Mucosa of descending colon (tissue), 3 donors: ENCODE measurements at regions not wholly inside any gene's neighbourhood (a gene's known extent, or its start where the extent isn't known, plus 50 kb on each side); places are given as distances from the start of the nearest gene placed in this dataset.

Experiments
- ATAC-seq: fragments of 200-7000 bp; cut with Tn5 transposase; one replicate; pipeline ENCODE4 v1.9.1; 2020; ENCODE audit warnings: mild to moderate bottlenecking, moderate library complexity
- DNase-seq, 3 donors: peaks; one replicate each; pipeline ENCODE4 v3.0.0-alpha.2; 2020
- H3K36me3 ChIP-seq: fragments of 200-600 bp; one replicate; pipeline ENCODE4 v1.8.0; 2021; ENCODE audit warnings: low read depth, mild to moderate bottlenecking
- H3K4me1 ChIP-seq: fragments of 200-600 bp; one replicate; pipeline ENCODE4 v1.8.0; 2021; ENCODE audit warnings: low read depth, mild to moderate bottlenecking
- H3K4me3 ChIP-seq: fragments of 200-600 bp; one replicate; pipeline ENCODE4 v1.8.0; 2021; ENCODE audit warnings: mild to moderate bottlenecking
- H3K9me3 ChIP-seq: fragments of 200-600 bp; one replicate; pipeline ENCODE4 v1.8.0; 2021; ENCODE audit warnings: mild to moderate bottlenecking
- intact Hi-C, 2 donors: fragments of 100-400 bp; cut with DNase I in 1 of 2; cut with micrococcal nuclease in 1 of 2; formaldehyde crosslinking; loops; one replicate each; pipeline versions ENCODE4 v1.11.0 to v1.11.1; 2022; cut with DNase I, micrococcal nuclease
- TF ChIP-seq, protein P1 (sequence below): fragments of 200-600 bp; IDR thresholded peaks from one replicate; pipeline ENCODE4 v1.8.0; 2022; ENCODE audit warnings: antibody characterized with exemption, mild to moderate bottlenecking
- donor health status: DM: no; HTN: no; CAD: no; lungs with moderate emphysema.
- donor health status: DM: no; HTN: no; CAD: no.
- donor health status: DM: no; HTN: yes; CAD: no.

DNA sequence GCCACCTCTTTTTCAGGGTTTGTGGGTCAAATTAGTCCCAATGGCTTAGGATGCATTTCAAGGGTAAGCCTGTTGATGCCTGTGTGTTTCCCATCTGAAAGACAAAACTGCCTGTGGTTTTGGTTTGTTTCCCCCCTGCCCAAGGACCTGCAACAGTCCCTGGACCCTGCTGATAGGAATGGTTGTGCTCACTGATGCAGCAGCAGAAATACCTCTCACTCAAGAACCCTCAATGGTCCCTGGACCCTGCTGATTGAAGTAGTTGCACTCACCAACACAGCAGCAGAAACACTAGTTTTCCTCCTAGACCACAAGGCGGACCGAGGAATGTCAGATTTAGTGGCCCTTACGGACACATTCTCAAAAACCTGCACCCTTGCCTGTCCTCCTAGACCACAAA, 386.9 kb downstream of the NUP35 start:
- Histone ChIP-seq H3K4me3 (no peak overlapping the region), H3K36me3 (no peaks in the 10 kb centered on the region), H3K9me3 (peaks cover 10% of the 10 kb centered on the region), H3K4me1 (peaks cover 3% of the 10 kb centered on the region)
- intact Hi-C loops, result no loop called here
- no peak for DNase-seq
- TF ChIP-seq, protein P1, sequence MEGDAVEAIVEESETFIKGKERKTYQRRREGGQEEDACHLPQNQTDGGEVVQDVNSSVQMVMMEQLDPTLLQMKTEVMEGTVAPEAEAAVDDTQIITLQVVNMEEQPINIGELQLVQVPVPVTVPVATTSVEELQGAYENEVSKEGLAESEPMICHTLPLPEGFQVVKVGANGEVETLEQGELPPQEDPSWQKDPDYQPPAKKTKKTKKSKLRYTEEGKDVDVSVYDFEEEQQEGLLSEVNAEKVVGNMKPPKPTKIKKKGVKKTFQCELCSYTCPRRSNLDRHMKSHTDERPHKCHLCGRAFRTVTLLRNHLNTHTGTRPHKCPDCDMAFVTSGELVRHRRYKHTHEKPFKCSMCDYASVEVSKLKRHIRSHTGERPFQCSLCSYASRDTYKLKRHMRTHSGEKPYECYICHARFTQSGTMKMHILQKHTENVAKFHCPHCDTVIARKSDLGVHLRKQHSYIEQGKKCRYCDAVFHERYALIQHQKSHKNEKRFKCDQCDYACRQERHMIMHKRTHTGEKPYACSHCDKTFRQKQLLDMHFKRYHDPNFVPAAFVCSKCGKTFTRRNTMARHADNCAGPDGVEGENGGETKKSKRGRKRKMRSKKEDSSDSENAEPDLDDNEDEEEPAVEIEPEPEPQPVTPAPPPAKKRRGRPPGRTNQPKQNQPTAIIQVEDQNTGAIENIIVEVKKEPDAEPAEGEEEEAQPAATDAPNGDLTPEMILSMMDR, result no peak
- no peak for ATAC-seq

DNA sequence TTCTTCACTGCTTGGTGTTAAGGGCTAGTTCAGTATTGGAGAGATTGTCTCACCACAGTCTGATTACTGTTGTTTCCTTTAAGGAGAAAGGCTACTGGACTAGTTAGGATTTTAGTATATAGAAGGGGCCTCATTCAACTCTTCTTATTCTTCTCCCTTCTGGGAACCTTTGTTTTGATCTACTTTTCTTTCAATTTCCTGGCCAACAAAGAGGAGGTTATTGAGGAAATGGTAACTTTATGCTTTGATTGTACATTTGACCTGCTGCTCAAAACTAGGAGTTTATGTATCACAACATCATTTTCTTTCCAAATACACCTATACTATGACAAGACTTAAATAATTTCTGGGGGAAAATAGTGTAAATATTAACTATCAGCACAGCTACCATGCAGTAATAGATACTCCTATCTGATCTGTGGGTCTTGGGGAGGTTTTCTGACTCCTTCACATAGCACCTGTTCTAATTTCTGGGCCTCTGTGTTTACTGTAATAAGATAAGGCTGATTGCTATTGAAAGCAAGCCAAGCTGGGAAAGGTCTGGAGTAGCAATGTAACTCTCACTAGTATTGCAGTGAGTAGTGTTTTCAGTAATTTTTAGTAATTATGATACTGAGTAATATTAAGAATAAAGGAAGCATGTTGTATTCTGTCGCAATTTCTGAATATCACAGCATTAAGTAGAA, 395.3 kb downstream of the NUP35 start:
- no peak overlapping the region for H3K4me3 ChIP-seq
- intact Hi-C loops, result no loop called here
- TF ChIP-seq, protein P1, result no peak
- no peaks in the 10 kb centered on the region for H3K9me3 ChIP-seq
- ATAC-seq, result peak; percentile 82
- no peaks in the 10 kb centered on the region for H3K4me1 ChIP-seq
- peak in 1 of 3 donors; percentile 43 for DNase-seq
- H3K36me3 ChIP-seq, result no peaks in the 10 kb centered on the region

GRCh38 chr2:183521911-183522310, 397.7 kb downstream of the NUP35 start:
- no peak for ATAC-seq
- no peak for DNase-seq
- Histone ChIP-seq H3K4me3 (no peak overlapping the region), H3K4me1 (no peaks in the 10 kb centered on the region), H3K36me3 (no peaks in the 10 kb centered on the region), H3K9me3 (no peaks in the 10 kb centered on the region)
- TF ChIP-seq, protein P1, result no peak
- intact Hi-C loops, result no loop called here

DNA sequence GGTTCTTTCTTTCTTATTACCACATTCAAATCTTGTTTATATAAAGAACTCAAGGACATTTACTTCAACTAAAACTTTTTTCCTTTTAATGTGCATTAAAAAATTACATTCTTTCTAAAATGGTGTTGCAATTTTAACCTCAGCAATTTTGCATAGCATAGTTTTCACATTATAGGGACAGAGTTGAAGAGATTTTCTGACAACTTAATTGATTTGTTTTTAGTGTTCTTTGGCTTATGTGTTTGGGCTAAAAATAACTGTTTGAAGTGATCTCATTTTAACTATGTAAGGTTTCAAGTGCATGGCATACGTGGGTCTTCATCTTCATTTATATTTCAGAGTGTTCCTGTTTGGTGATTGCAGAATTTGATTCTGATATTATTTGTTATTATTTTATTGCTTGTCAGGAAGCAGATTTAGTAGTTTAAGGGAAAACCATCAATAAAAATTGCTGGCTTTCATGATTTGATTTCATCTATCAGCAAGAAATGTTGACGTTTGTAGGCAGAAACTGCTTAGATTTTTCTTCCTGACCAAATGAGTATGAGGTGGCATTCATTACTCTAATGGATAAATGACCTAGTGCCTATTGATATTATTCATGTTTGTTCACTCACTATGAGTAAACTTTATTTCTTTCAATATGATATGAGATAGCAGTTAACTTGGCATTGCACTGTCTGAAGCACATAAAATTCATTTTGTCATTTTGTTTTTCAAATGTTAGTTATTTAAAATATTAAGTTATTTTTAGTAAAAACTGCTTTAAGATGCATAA, 398.4 kb downstream of the NUP35 start:
- no peak for DNase-seq
- TF ChIP-seq, protein P1, result no peak
- no peak overlapping the region for H3K4me3 ChIP-seq
- H3K36me3 ChIP-seq, result no peaks in the 10 kb centered on the region
- intact Hi-C loops, result no loop called here
- no peaks in the 10 kb centered on the region for H3K9me3 ChIP-seq
- ATAC-seq, result no peak
- H3K4me1 ChIP-seq, result no peaks in the 10 kb centered on the region

DNA sequence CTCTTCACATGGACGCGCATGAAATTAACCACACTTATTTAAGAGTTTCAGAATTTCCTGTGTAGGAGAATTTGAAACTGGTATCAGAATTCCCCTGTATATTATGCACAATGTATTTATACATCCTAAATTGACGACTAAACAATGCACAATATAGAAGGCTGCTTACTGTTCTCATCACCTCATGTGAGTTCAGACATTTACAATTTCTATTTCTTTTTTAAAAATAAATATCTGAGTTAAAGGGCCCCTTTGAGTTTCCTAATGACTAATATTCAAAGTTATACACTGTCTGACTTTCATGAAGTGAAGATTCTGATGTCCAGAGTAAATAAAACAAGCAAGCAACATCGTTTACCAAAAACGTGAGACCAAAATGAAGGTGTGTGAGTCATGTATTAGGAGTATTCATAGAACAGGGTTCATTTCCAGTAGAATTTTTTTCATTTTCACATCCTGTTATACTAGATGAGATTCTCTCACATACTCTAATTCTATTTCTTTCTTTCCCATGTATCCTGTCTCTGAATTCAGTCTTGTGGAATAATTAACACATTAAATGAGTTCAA, 406.2 kb downstream of the NUP35 start:
- TF ChIP-seq, protein P1, result no peak
- Histone ChIP-seq H3K36me3 (no peaks in the 10 kb centered on the region), H3K4me1 (no peaks in the 10 kb centered on the region), H3K4me3 (no peak overlapping the region), H3K9me3 (no peaks in the 10 kb centered on the region)
- intact Hi-C loops, result no loop called here
- DNase-seq, result no peak
- ATAC-seq, result no peak
